Bronchial epithelial cell (primary cell): ENCODE measurements at regions not wholly inside any gene's neighbourhood (a gene's known extent, or its start where the extent isn't known, plus 50 kb on each side); places are given as distances from the start of the nearest gene placed in this dataset.

Source experiments
- DNase-seq: peaks from one replicate; pipeline ENCODE4 v3.0.0-alpha.2; 2010; ENCODE audit warnings: low read depth
- FAIRE-seq: peaks from 2 replicates; lab custom pipeline; 2011; peaks lifted over from hg19 to GRCh38; lab: Jason Lieb, UNC
- H3K27me3 ChIP-seq: 2 replicates; pipeline ENCODE4 v1.5.1; 2011; ENCODE audit warnings: low read length; ENCODE audit not compliant: control insufficient read depth, insufficient read depth
- H3K36me3 ChIP-seq: 2 replicates; pipeline ENCODE4 v1.5.1; 2011; ENCODE audit warnings: low read length; ENCODE audit not compliant: control insufficient read depth, insufficient read depth
- H3K4me3 ChIP-seq: 2 replicates; pipeline ENCODE4 v1.5.1; 2011; ENCODE audit warnings: mild to moderate bottlenecking, low read depth, low read length, control low read depth
- CTCF ChIP-seq: IDR thresholded peaks from 2 replicates; pipeline ENCODE4 v1.5.1; 2011; ENCODE audit warnings: mild to moderate bottlenecking, moderate library complexity, low read length, control low read depth, inconsistent platforms; ENCODE audit not compliant: insufficient read depth, severe bottlenecking

- DNase-seq (no peak), FAIRE-seq (peak; percentile 52)
- H3K36me3 ChIP-seq, result no peaks in the 10 kb centered on the region
- H3K27me3 ChIP-seq, result no peaks in the 10 kb centered on the region
- H3K4me3 ChIP-seq, result no peak overlapping the region
- TF ChIP-seq CTCF, result no peak
Measured at GRCh38 chr6:39999006-39999867, 65.0 kb upstream of the MOCS1 start.

GRCh38 chr6:39998126-39998525, 63.9 kb upstream of the MOCS1 start:
- FAIRE-seq (no peak), DNase-seq (peak; percentile 23)
- H3K4me3 ChIP-seq, result no peak overlapping the region
- no peaks in the 10 kb centered on the region for H3K36me3 ChIP-seq
- no peaks in the 10 kb centered on the region for H3K27me3 ChIP-seq
- TF ChIP-seq CTCF, result no peak

GRCh38 chr6:39997101-39997635, 62.9 kb upstream of the MOCS1 start:
- DNase-seq (peak; percentile 12), FAIRE-seq (peak; percentile 36)
- TF ChIP-seq CTCF, result no peak
- H3K36me3 ChIP-seq, result no peaks in the 10 kb centered on the region
- no peak overlapping the region for H3K4me3 ChIP-seq
- no peaks in the 10 kb centered on the region for H3K27me3 ChIP-seq

- Histone ChIP-seq H3K36me3 (no peaks in the 10 kb centered on the region), H3K27me3 (no peaks in the 10 kb centered on the region), H3K4me3 (no peak overlapping the region)
- DNase-seq (no peak), FAIRE-seq (no peak)
- no peak for TF ChIP-seq CTCF
Measured at GRCh38 chr6:39995633-39996032, 61.4 kb upstream of the MOCS1 start.

- H3K4me3 ChIP-seq, result no peak overlapping the region
- DNase-seq (peak; percentile 31), FAIRE-seq (no peak)
- no peaks in the 10 kb centered on the region for H3K27me3 ChIP-seq
- no peak for TF ChIP-seq CTCF
- no peaks in the 10 kb centered on the region for H3K36me3 ChIP-seq
Measured at GRCh38 chr6:39992861-39993622, 58.8 kb upstream of the MOCS1 start.
